SH-SY5Y (cell line): ENCODE measurements at regions not wholly inside any gene's neighbourhood (a gene's known extent, or its start where the extent isn't known, plus 50 kb on each side); places are given as distances from the start of the nearest gene placed in this dataset.

Experiments
- GATA2 ChIP-seq: IDR thresholded peaks from 2 replicates; pipeline ENCODE4 v1.6.1; 2011; ENCODE audit warnings: mild to moderate bottlenecking, low read depth, low read length
- GATA3 ChIP-seq: IDR thresholded peaks from 2 replicates; pipeline ENCODE4 v1.6.1; 2011; ENCODE audit warnings: low read depth, mild to moderate bottlenecking, low read length, moderate library complexity

DNA sequence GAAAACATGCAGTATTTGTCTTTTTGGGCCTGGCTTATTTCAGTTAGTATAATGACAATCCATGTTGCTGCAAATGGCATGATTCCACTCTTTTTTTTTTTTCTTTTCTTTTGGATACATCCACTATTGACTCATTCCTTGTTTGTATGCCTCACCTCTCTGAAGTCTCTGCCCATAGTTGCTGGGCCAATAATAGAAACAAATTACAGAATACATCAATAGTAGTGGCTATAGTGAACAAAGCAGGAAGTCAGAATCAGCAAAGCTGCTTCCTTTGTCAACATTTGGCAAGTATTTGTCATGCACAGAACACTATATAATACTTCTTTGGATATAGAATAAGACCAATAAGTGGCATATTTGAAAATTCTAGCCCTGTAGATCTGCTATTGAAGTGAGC, 609.7 kb downstream of the STK39 start:
- TF ChIP-seq GATA2, result no peak
- TF ChIP-seq GATA3, result no peak
